NCI-H2171 treated with DMSO at 0.1 percent for 48 hours (cell line): ENCODE measurements at regions not wholly inside any gene's neighbourhood (a gene's known extent, or its start where the extent isn't known, plus 50 kb on each side); places are given as distances from the start of the nearest gene placed in this dataset.
"Not testable (repeated sequence)": the region's sequence is repeated elsewhere in the genome, so short reads cannot be mapped to it uniquely, and the experiment has no call there.

ENCODE experiments used
- DNase-seq: peaks from one replicate; lab custom pipeline; 2025; lab: John Stamatoyannopoulos, UW

GRCh38 chr18:2112435-2113045 is 458.8 kb downstream of the METTL4 start:
- no peak for DNase-seq

DNA sequence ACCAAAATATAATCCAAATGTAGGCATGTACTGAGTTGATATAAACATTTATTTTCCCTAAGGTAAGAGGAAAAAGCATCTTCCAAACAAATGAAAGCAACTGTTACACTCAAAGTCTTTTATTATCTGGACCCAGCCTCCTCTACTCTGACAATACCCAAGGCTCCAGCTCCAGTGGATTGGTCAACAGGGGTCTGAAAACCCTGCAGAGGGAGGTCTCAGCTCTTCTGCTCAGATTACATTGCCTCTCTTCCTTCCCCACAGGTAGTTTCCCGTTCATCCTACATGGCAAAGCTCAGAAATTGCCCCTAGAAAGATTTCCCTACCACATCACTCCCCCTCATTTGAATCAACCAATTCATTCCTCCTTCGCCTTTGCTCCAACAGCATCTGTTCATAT is 457.0 kb downstream of the METTL4 start:
- no peak for DNase-seq

DNA sequence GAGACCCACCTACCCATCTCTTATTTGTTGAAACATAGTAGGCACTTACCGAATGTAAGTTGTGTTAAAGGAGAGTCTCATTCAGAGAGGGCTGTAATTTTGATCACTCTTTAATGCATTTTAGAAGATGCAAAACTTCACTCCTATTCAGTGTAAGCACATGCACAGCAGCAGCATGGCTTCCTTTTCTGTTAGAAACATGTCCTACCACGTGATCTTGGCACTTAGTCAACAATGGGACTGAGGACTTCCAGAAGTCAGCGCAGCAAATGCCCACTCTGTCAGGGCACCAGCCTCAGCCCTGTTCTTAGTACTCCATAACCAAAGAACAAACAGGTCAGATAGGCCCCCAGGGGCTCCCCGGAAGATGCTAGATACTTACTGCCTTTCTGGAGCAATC is 456.5 kb downstream of the METTL4 start:
- DNase-seq = no peak

DNA sequence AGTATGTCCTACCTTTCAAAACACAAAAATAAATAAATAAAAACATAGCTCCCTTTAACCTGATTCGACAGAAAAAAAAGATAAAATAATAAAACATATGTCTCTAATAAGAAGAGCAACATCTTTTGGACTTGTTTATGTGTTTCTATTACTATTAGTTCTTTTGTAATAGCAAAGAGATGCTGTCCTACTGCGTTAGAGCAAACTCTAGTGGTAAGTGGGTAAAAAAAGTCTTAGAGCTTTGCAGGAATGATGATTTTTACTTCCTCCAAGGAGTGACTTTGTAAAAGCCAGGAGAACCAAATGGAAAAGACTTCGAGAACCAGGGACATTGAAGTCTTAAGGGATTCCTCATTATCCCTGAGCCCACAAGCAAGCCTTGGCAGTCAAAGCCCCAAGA is 450.1 kb downstream of the METTL4 start:
- no peak for DNase-seq

DNA sequence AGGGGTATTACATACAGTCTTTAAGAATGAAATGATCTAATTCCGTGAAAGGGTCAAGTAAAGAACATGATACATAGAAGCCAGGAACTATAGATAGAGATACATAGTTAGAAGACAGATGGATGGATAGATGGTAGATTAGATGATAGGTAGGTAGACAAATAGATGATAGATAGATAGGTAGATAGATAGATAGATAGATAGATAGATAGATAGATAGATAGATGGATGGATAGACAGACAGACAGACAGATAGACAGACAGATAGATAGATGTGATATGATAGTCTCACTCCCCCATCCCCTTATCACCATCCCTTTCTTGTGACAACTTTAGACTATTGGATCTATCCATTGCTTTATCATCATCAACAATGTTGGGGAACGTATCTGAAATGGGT is 448.2 kb downstream of the METTL4 start:
- DNase-seq = no peak

DNA sequence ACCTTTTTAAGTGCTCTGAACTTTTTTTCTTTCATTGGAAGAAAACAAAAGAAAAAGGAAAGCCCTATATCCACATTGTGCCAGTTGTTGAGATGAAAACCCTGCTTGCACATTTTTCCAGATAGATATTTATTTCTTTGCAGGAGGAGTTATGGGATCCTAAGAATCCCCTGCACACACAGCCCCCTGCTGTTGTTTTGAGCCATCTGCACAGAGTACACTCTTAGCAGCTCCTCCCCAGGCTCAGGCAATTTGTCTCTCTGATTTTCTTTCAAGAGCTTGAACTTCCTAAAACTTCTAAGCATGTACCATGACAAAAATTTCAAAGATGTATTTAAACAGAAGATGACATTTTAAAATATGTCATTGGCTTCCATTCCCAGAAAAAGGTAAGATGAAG is 436.9 kb downstream of the METTL4 start:
- DNase-seq = peak; percentile 25

GRCh38 chr18:2135309-2135708 is 436.0 kb downstream of the METTL4 start:
- DNase-seq = no peak

- no peak for DNase-seq
These were observed 432.8 kb downstream of the METTL4 start for GRCh38 chr18:2138552-2138951.

- DNase-seq = no peak
These were observed 431.6 kb downstream of the METTL4 start for GRCh38 chr18:2139691-2140090.

DNA sequence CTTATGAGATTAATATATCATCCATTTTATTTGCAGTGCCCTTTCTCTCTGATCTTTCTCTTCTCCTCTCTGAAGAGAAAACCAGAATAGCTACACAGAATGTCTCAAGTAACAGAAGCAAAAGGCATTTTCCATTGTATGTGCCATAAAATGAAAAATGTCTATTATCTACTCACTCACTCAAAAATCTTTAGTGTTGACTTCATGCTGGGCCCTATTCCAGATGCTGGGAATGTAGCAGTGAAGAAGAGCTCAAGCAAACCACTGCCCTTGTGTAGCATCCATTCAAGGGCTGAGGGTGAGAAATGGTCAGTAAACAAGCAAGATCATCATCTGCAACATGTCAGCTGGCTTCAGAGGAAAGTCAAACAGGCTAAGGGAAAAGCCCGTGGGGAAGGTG is 427.7 kb downstream of the METTL4 start:
- DNase-seq = no peak

DNA sequence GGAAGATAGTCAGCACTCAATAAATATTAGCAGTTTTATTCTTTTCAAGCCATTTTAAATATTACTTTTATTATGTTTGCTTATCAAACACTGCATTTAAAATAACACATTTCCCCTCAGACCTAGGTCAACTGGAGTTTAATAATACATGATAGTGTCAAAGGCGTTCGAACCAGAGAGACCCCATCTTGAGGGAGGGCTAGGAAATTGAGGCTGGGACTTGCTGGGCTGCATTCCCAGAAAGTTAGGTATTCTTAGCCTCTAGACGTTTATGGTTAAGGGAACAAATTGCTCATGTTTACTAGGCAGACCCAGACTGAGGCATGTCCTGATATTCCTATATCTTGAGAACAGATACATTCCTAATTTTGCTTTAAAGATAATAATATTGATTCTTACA is 426.5 kb downstream of the METTL4 start:
- no peak for DNase-seq

GRCh38 chr18:2146092-2146491 is 425.2 kb downstream of the METTL4 start:
- DNase-seq = no peak

GRCh38 chr18:2146754-2147153 is 424.6 kb downstream of the METTL4 start:
- no peak for DNase-seq

DNA sequence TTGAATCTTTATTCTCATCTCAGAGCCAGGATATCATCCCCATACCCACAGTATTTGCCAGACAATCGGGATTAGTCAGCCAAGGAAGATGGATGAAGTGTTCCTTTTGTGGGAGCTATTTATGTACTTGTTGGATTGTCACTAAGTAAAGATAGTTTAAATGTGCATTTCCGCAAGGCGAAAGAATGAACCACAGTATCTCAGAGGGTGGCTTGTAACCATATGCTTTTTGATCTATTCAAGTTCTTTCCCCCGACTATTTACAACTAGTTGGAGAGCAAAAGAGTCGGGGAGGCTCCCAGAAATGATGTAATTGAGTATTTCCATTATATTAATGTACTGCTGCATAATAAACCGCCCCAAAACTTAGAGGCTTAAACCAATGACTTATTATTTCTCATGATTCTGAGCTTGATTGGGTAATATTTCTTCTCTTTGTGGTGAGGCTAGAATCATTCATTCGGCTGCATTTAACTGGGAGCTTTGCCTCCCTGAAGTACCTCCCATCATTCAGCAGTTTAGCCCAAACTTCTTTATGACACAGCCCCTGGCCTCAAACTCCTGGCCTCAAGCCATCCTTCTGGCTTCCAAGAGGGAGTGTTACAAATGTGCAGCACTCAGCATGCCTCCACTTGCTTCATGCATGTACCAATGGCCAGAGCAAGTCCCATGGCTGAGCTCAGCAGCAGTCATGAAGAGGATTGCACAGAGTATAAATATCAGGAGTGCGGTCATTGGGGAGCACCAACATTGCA is 423.7 kb downstream of the METTL4 start:
- no peak for DNase-seq

DNA sequence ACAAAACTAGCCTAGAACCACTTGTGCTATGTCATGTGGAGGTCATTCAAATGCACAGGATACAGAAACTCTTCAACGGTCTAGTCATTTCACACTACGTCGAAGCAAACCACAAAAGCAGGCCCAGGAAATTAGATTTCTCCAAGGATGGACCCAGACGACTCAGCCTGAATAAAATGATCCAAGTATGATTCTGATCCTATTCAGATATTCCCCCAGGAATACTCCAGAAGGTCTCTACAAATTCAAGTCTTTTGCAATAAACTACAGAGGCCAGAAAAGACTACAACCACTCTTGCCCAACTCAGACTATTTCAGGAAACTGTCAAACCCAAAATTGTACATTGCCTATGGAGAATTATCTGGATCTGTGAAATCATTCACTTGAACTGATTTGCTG is 422.5 kb downstream of the METTL4 start:
- DNase-seq = no peak

DNA sequence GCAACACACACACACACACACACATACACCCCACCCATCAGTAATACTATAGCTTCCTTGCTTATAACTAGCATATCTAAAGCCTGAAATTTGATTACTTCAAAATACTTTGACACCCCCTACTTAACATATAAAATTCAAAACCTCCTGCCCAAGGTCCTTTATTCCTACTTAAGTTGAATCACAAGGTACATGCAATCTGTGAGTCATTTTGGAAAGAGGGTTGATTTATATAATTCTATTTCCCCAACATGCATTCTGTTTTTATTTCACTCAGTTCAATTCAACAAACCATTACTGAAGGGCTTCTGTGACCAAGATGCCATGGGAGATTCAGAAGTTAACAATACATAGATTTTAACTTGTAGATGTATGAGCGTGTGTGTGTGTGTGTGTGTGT is 420.7 kb downstream of the METTL4 start:
- no peak for DNase-seq

GRCh38 chr18:2154278-2154677 is 417.0 kb downstream of the METTL4 start:
- DNase-seq = no peak

DNA sequence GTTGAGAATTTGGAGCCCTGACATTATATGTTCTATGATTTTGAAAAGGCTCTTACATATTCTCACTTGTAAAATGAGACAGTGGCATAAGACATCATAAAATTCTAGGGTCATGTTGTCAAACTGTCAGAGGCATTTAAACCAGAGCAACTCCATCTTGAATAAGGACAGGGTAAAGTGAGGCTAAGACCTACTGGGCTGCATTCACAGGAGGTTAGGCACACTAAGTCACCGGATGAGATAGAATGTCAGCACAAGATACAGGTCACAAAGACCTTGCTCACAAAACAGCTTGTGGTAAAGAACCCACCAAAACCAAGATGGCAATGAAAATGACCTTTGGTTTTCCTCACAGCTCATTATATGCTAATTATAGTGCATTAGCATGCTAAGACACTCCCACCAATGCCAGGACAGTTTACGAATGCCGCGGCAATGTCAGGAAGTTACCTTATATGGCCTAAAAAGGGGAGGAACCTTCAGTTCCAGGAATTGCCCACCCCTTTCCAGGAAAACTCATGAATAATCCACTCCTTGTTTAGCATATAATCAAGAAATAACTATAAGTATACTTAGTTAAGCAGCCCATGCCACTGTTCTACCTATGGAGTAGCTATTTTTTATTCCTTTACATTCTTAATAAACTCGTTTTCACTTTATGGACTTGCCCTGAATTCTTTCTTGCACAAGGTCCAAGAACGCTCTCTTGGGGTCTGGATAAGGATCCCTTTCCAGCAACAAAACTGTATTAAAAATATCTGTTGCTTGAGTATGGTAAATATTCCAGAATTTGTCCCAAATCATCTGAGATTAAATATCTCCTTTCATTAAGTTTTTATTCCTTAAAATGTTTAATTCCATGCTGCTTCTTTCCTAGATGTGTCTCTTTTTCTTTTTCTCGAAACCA is 406.4 kb downstream of the METTL4 start:
- DNase-seq = no peak

- DNase-seq = not testable (repeated sequence)
These were observed 404.4 kb downstream of the METTL4 start for GRCh38 chr18:2166876-2167275.

- DNase-seq = no peak
These were observed 403.3 kb downstream of the METTL4 start for GRCh38 chr18:2168022-2168421.

DNA sequence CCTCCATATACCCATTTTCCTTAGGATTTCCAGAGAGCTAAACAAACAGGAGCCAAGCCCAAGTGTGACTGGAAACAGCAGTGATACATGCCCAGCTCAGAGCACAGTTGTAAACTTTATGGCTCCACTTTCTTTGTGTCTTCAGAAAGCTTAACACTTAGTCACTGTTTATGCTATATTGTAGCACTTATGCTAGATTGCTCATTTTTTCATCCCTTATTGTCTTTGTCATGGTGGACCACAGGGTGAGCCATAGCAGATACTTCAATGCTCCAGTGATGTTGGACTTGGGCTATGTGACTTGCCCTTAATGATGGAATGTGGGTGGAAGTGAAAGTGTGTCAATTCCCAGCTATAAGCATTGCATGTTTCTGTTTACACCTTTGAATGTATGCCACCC is 401.6 kb downstream of the METTL4 start:
- no peak for DNase-seq

GRCh38 chr18:2171840-2172625 is 399.3 kb downstream of the METTL4 start:
- no peak for DNase-seq
